HG03066 (cell line): ENCODE measurements at regions not wholly inside any gene's neighbourhood (a gene's known extent, or its start where the extent isn't known, plus 50 kb on each side); places are given as distances from the start of the nearest gene placed in this dataset.

ENCODE experiments used
- ATAC-seq: cut with Tn5 transposase; IDR thresholded peaks from one replicate; pipeline ENCODE4 v1.9.1; 2021; ENCODE audit warnings: low read depth; ENCODE audit not compliant: unreplicated experiment

DNA sequence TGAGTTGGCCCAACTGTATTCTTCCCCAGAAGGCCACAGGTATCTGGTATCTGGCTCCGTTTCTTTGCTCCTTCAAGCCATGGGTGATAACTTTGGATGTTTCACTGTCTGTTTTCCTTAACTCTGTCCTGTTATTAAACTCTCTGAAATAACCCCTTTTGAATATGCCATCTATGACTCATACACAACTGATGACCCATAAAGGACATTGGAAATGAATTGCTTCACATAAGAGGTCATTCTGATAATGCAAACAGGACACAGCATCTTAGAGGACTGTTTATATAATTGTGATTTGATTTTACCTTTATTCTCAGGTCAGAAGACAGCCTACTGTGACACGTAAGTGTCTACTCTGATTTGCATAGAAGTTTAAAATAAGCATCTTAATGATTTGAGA lies 227.7 kb downstream of the VEGFC start:
- ATAC-seq = no peak

DNA sequence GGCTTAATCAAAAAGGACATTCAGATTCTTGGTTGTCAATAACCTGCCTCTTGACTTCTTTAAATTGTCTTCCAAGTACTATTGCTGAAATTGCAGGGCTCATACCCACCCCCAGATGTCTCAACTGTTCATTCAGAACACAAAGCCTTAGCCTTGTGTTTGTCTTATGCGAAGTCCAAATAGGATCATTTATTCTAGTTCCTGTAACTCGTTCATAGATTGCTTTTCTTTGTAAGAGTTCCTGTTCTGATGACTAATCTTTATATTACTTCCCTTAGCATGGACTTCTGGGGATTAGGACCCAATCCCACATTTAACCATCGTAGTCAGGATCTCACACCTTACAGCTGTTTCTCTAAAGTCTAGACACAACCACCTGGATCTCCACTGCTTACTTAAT lies 226.0 kb downstream of the VEGFC start:
- ATAC-seq = no peak

DNA sequence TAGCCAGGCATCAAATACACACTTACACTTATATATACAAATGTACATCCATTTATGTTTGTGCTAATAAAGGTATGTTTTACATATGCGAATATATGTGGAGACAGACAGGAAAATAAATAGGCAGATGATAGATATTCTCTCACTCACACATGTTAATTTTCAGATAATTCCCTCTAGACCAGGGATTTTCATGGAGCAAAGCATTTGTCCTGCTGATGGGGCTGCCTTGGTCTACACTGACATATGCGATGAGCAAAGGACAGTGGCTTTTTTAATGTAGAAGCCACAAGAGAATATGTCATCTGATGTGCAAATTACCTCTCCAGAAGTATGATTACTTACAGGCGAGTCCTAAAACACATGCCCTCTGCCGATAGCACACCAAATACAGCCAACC lies 224.5 kb downstream of the VEGFC start:
- ATAC-seq = no peak

DNA sequence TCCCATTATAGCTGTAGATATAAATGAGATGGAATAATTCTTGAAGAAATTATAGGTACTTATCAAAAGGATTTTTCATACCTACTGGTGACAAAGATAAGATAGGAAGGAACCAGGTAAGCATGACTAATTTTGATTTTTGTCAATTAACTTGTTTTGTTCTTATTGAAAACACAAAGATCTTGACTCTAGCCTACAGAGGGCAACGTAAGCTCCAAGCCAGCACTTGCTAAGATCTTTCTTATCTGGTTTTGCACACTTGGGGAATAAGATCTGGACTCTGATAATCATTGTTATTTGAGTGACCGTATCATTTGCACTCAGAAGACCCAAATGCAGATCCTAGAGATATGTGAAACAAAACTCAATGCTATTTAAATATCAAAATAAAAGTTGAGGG lies 223.4 kb downstream of the VEGFC start:
- no peak for ATAC-seq

DNA sequence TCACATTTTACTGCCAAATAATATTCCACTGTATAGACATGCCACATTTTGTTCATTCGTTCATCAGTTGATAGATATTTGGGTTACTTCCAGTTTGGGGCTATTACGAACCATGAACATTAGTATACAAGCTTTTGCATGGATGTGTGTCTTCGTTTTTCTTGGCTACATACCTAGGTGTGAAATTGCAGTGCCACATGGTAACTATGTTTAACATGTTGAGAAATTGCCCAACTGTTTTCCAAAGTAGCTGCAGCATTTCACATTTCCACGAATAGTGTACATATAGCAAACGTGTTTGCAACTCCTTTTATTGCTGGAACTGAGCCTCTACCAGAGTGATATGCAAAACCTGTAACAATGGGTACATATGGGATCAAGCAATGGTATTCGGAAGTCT lies 221.5 kb downstream of the VEGFC start:
- ATAC-seq = no peak

DNA sequence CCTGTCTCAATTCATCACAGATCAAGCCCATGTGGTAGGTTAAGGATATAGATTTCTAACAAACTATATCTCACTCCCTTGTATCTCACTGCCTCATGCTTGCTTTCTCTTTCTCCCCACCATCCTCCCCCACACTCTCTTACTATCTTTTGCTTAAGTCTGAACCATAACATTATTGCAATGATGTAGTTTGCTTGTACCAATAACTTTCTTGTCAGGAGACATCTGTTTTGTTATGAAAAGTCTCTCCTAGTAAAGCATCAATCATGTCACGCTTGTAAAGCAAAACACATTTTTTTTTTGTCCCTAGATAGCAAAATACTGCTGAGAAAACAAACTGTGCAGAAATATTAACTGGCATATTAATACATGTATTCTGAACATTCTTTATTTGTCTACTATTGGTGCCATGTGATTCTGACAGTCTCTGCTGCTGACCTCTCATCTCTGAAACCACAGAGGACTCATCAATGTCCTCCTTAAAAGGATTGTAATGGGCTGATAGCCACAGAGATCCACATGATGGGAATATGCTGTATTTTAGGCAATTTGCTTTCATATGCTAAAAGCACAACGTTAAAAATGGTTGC lies 217.5 kb downstream of the VEGFC start:
- ATAC-seq = no peak

DNA sequence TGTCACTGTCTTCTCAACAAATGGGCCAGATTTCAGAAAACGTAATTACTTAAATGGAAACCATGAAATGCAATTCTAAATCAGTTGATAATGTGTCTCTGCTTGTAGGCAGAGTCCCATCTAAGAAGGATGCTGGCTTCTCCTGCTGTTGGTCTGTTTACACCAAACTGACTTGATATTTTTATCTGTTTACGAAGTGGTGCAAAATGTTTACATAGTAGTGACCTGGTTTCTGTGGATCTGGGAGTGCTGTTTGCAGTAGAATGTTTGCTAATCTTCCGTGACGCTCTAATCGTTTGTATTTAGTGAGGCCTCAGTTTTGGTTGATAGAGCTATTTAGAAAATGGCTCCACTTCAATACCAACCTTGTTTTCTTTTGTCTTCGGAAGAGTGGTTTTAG lies 213.5 kb downstream of the VEGFC start:
- ATAC-seq = no peak

DNA sequence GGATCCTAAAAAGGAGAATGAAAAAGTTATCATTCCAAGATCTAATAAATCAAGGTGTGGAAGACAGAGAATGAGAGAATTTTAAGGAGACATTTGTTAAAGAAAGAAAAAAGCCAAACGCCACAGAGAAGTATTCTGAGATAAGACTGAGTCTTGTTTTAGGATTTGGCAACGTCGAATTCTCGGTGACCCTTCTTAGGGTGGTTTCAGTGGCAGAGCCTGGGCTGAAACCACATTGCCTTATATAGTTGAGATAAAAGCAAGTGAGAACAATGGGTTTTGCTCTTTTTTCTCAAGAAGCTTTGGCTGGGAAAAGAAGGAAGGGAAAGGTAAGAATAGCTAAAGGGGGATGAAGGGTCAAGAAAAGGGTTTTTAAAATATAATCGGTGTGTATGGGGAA lies 209.4 kb downstream of the VEGFC start:
- ATAC-seq = no peak

DNA sequence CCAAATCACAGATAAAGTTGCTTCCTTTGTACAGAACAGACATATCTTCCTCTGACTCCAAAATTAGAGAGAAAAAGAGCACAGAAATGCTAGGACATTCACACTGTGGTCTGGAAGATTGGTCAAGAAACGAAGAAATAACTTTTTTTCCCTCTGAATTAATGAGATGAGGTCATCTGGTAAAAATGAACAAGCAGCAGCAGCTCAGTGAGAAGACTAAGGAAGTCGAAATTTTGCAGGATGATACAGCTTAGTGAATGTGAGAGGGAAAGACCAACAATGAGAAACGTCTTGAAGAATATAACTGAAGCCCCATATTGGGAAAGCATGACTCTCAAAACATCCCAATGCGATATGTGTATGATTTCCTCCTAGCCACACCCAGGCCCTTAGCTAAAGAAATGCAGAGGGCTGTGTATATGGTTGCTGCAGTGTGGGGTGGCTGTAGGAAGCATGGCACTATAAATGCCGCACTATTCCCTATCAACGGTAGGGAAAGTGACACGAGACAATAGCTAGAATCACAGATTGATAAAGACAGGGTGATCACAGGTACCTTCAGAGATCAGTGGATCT lies 208.6 kb downstream of the VEGFC start:
- no peak for ATAC-seq

DNA sequence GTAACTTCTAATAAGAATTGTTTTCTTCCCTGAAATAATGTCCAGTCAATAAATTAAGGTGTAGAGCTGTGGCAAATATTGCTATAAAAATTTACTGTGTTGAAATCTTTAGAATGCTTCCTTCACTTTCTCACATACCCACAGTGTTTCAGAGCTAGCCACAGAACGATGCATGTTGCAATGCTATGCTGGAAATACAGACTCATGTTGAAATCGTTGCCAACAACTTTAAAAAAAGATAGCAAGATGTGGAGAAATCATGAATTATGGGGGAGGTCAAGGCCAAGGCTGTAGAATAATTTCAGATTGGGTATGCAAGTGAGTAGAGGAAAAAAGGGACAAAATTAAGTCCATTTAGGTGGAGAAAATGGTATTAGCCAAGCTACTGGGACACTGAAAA lies 204.8 kb downstream of the VEGFC start:
- no peak for ATAC-seq

DNA sequence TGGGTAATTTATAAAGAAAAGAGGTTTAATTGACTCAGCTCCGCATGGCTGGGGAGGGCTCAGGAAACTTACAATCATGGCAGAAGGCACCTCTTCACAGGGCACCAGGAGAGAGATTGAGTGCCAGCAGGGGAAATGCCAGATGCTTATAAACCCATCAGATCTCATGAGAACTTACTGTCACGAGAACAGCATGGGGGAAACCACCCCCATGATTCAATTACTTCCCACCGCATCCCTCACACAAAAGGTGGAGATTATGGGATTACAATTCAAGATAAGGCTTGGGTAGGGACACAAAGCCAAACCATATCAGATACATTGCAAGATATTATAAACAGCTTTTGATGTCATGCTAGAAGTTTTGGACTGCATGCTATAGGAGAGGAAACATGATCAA lies 204.3 kb downstream of the VEGFC start:
- ATAC-seq = no peak

DNA sequence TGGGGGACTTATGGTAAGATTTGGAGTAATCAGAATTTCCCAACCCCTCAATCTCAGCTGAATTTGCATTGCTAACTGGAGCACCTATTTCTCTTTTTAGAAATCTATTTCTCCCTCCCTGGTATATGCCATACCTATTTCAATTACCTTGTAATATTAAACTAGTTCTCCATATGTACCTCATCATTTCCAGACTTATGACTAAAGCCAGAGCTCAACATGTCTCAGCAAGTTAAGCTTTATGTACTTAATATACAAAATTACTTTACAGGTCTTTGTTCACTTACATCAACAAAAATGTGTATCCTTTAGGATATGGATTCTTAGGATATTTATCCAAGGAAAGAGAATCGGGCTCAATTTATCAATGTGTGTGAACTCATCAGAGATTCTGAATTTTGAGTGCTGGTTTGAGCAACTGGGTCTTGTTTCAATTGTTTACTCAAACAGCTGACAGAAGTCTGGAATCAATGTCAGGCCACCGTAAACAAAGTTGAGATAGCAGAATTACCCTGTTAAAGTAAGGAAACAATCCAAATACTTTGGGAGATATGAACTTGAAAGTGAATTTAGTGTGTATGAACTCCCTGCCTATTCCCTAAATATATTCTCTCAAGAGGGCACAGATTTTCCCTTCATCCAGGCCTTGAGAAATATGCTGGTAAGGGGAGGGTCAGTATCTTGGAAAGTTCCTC lies 199.6 kb downstream of the VEGFC start:
- ATAC-seq = no peak

DNA sequence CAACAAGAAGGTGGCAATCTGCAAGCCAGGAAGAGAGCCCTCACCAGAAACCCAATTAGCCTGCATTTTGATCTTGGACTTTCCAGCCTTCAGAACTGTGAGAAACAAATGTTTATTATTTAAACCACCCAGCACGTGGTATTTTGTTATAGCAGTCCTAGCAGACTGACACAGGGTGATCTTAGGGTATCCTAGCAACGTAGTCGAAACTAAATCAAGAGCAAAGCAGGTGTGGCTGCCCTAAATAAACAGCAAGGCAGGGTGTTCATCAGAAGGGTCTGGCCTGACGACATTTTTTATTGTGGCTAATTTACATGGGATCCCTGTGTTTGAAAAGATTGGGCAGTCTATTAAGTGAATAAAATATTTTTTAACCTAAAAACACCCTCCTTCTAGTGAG lies 198.8 kb downstream of the VEGFC start:
- ATAC-seq = no peak

DNA sequence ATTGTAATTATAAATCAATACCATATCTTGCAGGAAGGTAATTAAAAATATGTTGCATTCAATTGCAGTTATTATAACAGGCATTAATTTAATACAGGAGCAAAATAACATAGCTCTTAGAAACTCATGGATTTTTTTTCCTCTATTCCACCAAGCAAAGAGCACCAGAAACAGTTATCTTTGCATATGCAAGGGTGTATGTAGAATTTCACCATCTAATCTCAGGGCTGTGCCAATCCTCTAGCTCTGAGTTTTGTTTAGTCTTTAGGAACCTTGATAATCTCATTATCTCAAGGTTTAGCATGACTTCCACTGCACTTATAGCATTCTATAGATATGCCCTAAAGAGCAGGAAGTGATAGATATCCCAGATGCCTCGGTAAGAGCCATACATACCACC lies 197.5 kb downstream of the VEGFC start:
- ATAC-seq = no peak

DNA sequence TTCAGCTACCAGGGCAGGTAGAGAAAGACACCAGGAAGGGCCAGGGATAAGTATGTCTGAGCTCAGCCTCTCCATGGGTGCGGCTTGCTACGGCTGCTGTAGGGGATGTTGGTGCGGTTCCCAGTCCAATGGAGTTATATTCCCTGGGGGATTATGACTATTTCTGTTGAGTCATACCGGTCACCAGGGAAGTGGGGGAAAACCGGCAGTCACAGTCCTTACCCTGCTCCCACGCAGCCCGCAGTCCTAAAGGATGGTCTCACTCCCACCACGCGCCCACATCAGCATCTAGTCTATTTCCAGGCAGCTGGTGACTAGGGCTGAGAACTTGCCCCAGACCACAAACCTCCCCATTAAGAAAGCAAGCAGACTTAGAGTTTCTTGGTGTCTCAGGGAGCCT lies 191.6 kb downstream of the VEGFC start:
- no peak for ATAC-seq

DNA sequence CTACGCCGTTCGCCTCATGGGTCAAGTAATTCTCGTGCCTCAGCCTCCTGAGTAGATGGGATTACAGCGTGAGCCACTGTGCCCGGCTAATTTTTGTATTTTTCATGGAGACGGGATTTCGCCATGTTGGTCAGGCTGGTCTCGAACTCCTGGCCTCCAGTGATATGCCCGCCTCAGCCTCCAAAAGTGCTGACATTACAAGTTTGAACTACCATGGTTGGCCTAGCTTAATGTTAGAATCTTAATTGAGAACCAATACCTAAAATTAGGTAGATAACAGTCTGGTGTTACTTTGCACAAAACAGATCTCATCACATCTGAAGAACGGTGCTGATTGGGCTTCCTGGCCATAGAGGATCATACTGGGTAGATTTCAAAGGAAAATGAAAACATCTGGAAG lies 184.9 kb downstream of the VEGFC start:
- no peak for ATAC-seq

DNA sequence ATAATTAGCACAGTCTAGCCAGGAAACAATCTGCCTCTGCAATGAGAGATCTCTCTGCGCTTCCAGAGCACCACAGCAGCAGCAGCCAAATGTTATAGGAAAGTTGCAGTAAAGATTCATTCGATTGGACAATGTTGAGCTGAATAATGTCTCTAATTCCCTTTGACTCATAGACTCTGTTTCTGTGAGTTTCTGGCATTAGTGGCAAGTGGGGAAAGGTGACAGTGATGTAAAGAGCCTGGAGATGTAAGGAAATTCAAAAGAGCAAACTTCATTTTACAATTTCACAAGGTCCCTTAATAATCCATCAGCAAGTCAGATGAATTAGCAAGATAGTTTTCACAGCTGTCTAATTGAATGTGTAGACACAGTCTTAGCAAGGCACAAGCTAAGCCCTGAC lies 184.4 kb downstream of the VEGFC start:
- ATAC-seq = no peak

DNA sequence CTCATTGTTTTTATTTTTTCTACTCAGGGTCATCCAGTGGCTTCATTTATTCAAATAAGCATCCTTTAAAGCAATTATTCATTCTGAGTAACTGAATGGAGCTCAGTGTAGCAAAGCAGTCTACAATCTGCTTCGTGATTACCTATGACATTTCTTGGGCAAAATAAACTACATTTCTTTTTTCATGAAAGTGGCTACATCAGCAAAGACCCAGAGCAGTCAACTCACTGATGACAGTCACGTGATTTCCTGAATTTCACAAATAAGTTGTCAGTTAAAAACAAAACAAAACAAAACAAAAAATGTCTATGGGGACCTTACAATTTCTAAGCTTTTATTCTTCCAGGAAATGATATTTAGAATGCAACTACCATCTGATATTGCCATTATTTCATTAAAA lies 182.1 kb downstream of the VEGFC start:
- no peak for ATAC-seq

DNA sequence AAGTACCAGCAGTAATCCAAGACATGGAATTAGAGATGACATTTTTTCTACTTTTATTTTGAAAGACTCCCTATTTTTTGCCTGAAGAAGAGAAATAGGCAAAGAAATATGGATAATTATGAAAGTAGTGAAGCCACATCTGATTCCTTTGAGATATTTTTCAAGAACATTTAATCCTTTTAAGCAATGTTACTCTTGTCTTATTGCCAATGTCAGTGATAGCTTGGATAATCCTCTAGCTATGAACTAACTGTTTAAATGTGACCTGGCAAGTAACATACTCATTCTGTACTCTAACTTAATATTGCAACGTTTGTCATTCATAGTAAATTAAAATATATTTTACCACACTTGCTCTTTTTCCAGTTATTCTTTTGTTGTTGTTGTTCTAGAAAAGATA lies 181.3 kb downstream of the VEGFC start:
- ATAC-seq = no peak

DNA sequence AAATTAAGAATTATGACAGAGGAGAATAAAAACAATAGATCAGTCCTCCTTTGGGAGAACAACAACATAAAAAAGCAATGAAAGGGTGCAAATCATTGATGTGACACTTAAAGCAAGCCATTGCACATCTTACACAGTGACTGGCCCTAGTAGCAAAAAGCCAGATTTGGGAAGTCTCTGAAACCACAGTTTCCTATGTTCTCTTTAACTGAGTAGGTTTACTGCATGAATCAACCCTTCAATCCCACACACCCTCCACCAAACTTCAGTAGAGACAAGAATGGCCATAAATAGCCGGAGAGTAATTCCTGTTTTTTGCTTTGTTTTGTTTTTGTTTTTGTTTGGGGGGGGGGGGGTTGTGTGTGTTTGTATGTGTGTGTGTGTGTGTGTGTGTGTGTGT lies 180.8 kb downstream of the VEGFC start:
- no peak for ATAC-seq

DNA sequence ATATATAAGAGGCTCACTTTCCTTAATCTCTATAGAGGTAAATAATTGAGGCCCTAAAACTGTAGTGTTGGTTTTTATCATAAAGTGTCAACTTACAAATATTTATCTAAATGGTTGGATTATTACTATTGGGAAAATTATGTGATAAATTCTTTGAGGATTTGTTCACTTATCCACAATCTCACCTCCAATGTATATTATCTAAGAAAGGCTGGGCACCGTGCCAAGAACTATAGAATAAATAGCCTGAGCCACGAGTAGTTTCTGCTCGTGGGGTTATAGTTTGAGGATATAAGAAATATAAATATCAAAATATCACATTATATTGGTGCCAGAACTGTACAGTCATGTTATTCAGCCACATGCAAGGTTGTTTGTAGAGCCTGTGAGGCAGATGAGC lies 177.9 kb downstream of the VEGFC start:
- no peak for ATAC-seq

DNA sequence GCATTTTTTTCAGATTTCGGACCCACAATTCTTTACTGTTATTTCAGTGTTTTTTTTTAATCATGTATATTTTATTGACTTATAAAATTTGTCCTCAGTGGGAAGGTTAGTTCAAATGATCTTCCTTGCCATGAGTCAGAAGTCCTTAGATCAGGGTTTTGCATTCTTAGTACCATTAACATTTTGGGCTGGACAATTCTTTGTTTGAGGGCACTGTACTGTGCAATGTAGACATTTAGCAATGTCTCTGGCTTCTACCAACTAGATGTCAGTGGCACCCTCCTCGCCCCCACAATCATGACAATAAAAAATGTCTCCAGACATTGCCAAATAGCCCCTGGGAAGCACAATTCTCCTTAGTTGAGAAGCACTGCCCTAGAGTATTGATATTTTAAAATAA lies 176.6 kb downstream of the VEGFC start:
- ATAC-seq = no peak
